HG03457 (cell line): ENCODE measurements at regions not wholly inside any gene's neighbourhood (a gene's known extent, or its start where the extent isn't known, plus 50 kb on each side); places are given as distances from the start of the nearest gene placed in this dataset.

ENCODE experiments used
- ATAC-seq: cut with Tn5 transposase; IDR thresholded peaks from one replicate; pipeline ENCODE4 v1.9.1; 2021; ENCODE audit warnings: moderate number of reproducible peaks; ENCODE audit not compliant: unreplicated experiment

- no peak for ATAC-seq
Observed at GRCh38 chr14:21724090-21724973, 50.7 kb upstream of the OR4E1 start.

GRCh38 chr14:21723431-21724045 is 49.9 kb upstream of the OR4E1 start:
- no peak for ATAC-seq
